Activated CD4-positive, alpha-beta memory T cell treated with anti-CD3 and anti-CD28 coated beads for 36 hours (primary cell): ENCODE measurements at regions not wholly inside any gene's neighbourhood (a gene's known extent, or its start where the extent isn't known, plus 50 kb on each side); places are given as distances from the start of the nearest gene placed in this dataset.
"Not testable (repeated sequence)": the region's sequence is repeated elsewhere in the genome, so short reads cannot be mapped to it uniquely, and the experiment has no call there.

Source experiments
- CTCF ChIA-PET: fragments of 350-600 bp; sonication (Branson Sonifier 250); formaldehyde crosslinking; loops from one replicate; lab custom pipeline; 2021; ENCODE audit warnings: antibody characterized with exemption, inconsistent platforms; lab: Charles Lee
- POLR2A ChIA-PET: fragments of 350-600 bp; sonication (Branson Sonifier 250); formaldehyde crosslinking; loops from one replicate; lab custom pipeline; 2021; ENCODE audit warnings: antibody characterized with exemption; lab: Charles Lee
- DNase-seq: peaks from one replicate; pipeline ENCODE4 v3.0.0-alpha.2; 2020
- H3K27ac Mint-ChIP-seq: one replicate; pipeline ENCODE4 v1.8.0; 2021; ENCODE audit warnings: mixed read lengths
- H3K27me3 Mint-ChIP-seq: one replicate; pipeline ENCODE4 v1.8.0; 2021; ENCODE audit warnings: mixed read lengths
- H3K36me3 Mint-ChIP-seq: one replicate; pipeline ENCODE4 v1.8.0; 2021; ENCODE audit warnings: mixed read lengths
- H3K4me1 Mint-ChIP-seq: one replicate; pipeline ENCODE4 v1.8.0; 2021; ENCODE audit warnings: low read depth, mixed read lengths
- H3K4me3 Mint-ChIP-seq: one replicate; pipeline ENCODE4 v1.8.0; 2021; ENCODE audit warnings: mild to moderate bottlenecking, mixed read lengths
- H3K9me3 Mint-ChIP-seq: one replicate; pipeline ENCODE4 v1.8.0; 2021; ENCODE audit warnings: mixed read lengths
- intact Hi-C: fragments of 100-400 bp; cut with micrococcal nuclease; formaldehyde crosslinking; loops from one replicate; pipeline ENCODE4 v1.15.1; 2023

GRCh38 chr4:115609631-115610030 is 496.2 kb upstream of the NDST4 start:
- intact Hi-C loops, result no loop called here
- Mint-ChIP-seq H3K4me1 (no peaks in the 10 kb centered on the region), H3K36me3 (no peaks in the 10 kb centered on the region), H3K27me3 (no peaks in the 10 kb centered on the region), H3K4me3 (no peak overlapping the region), H3K27ac (no peak overlapping the region), H3K9me3 (peaks cover 2% of the 10 kb centered on the region)
- POLR2A ChIA-PET, result no interaction called here
- CTCF ChIA-PET, result no interaction called here
- no peak for DNase-seq

GRCh38 chr4:115607311-115607710 is 493.9 kb upstream of the NDST4 start:
- ChIA-PET POLR2A (no interaction called here), CTCF (no interaction called here)
- Mint-ChIP-seq H3K27me3 (no peaks in the 10 kb centered on the region), H3K4me1 (no peaks in the 10 kb centered on the region), H3K4me3 (no peak overlapping the region), H3K27ac (no peak overlapping the region), H3K9me3 (peaks cover 2% of the 10 kb centered on the region), H3K36me3 (no peaks in the 10 kb centered on the region)
- intact Hi-C loops, result no loop called here
- DNase-seq, result no peak

GRCh38 chr4:115596265-115597001 is 483.0 kb upstream of the NDST4 start:
- no peak overlapping the region for H3K27ac Mint-ChIP-seq
- H3K36me3 Mint-ChIP-seq, result no peaks in the 10 kb centered on the region
- CTCF ChIA-PET, result no interaction called here
- H3K27me3 Mint-ChIP-seq, result no peaks in the 10 kb centered on the region
- H3K4me1 Mint-ChIP-seq, result no peaks in the 10 kb centered on the region
- POLR2A ChIA-PET, result no interaction called here
- intact Hi-C loops, result no loop called here
- peaks cover 6% of the 10 kb centered on the region for H3K9me3 Mint-ChIP-seq
- no peak overlapping the region for H3K4me3 Mint-ChIP-seq
- no peak for DNase-seq

GRCh38 chr4:115580901-115581300 is 467.5 kb upstream of the NDST4 start:
- CTCF ChIA-PET, result no interaction called here
- no peaks in the 10 kb centered on the region for H3K36me3 Mint-ChIP-seq
- H3K9me3 Mint-ChIP-seq, result no peaks in the 10 kb centered on the region
- no peak for DNase-seq
- POLR2A ChIA-PET, result no interaction called here
- no peak overlapping the region for H3K27ac Mint-ChIP-seq
- H3K4me1 Mint-ChIP-seq, result no peaks in the 10 kb centered on the region
- no peaks in the 10 kb centered on the region for H3K27me3 Mint-ChIP-seq
- H3K4me3 Mint-ChIP-seq, result no peak overlapping the region
- intact Hi-C loops, result no loop called here

GRCh38 chr4:115575851-115576250 is 462.4 kb upstream of the NDST4 start:
- intact Hi-C loops, result no loop called here
- POLR2A ChIA-PET, result no interaction called here
- Mint-ChIP-seq H3K36me3 (no peaks in the 10 kb centered on the region), H3K27ac (no peak overlapping the region), H3K9me3 (peaks cover 18% of the 10 kb centered on the region), H3K27me3 (no peaks in the 10 kb centered on the region), H3K4me3 (no peak overlapping the region), H3K4me1 (no peaks in the 10 kb centered on the region)
- no peak for DNase-seq
- CTCF ChIA-PET, result no interaction called here

- Mint-ChIP-seq H3K4me3 (no peak overlapping the region), H3K27ac (no peak overlapping the region), H3K36me3 (no peaks in the 10 kb centered on the region), H3K4me1 (no peaks in the 10 kb centered on the region), H3K9me3 (no peaks in the 10 kb centered on the region), H3K27me3 (no peaks in the 10 kb centered on the region)
- POLR2A ChIA-PET, result no interaction called here
- intact Hi-C loops, result no loop called here
- DNase-seq, result no peak
- CTCF ChIA-PET, result no interaction called here
Measured at GRCh38 chr4:115562506-115562905, 449.1 kb upstream of the NDST4 start.

GRCh38 chr4:115548123-115548522 is 434.7 kb upstream of the NDST4 start:
- ChIA-PET POLR2A (no interaction called here), CTCF (interaction anchor here (0.6 kb wide), 1 partner anchor 180 kb away, joined by 3 read pairs; no protein-coding TSS in a partner anchor)
- Mint-ChIP-seq H3K27ac (no peak overlapping the region), H3K9me3 (no peaks in the 10 kb centered on the region), H3K4me3 (no peak overlapping the region), H3K36me3 (no peaks in the 10 kb centered on the region), H3K4me1 (no peaks in the 10 kb centered on the region), H3K27me3 (no peaks in the 10 kb centered on the region)
- intact Hi-C loops, result no loop called here
- DNase-seq, result no peak

GRCh38 chr4:115537387-115537786 is 424.0 kb upstream of the NDST4 start:
- ChIA-PET CTCF (interaction anchor here (0.7 kb wide), 1 partner anchor 301 kb away, joined by 4 read pairs; no protein-coding TSS in a partner anchor), POLR2A (no interaction called here)
- intact Hi-C loops, result no loop called here
- Mint-ChIP-seq H3K27me3 (no peaks in the 10 kb centered on the region), H3K4me1 (no peaks in the 10 kb centered on the region), H3K27ac (no peak overlapping the region), H3K4me3 (no peak overlapping the region), H3K9me3 (no peaks in the 10 kb centered on the region), H3K36me3 (no peaks in the 10 kb centered on the region)
- no peak for DNase-seq

- ChIA-PET POLR2A (no interaction called here), CTCF (no interaction called here)
- Mint-ChIP-seq H3K9me3 (no peaks in the 10 kb centered on the region), H3K4me3 (no peak overlapping the region), H3K27ac (no peak overlapping the region), H3K36me3 (no peaks in the 10 kb centered on the region), H3K27me3 (no peaks in the 10 kb centered on the region), H3K4me1 (no peaks in the 10 kb centered on the region)
- intact Hi-C loops, result no loop called here
- no peak for DNase-seq
Measured at GRCh38 chr4:115529126-115529525, 415.7 kb upstream of the NDST4 start.

GRCh38 chr4:115519476-115519875 is 406.1 kb upstream of the NDST4 start:
- H3K4me3 Mint-ChIP-seq, H3K36me3 Mint-ChIP-seq, POLR2A ChIA-PET, intact Hi-C loops, H3K27me3 Mint-ChIP-seq, H3K4me1 Mint-ChIP-seq, H3K27ac Mint-ChIP-seq, DNase-seq, CTCF ChIA-PET: not testable (repeated sequence)
- peaks cover 19% of the 10 kb centered on the region for H3K9me3 Mint-ChIP-seq

- H3K4me3 Mint-ChIP-seq, result no peak overlapping the region
- intact Hi-C loops, result no loop called here
- H3K27ac Mint-ChIP-seq, result no peak overlapping the region
Measured at GRCh38 chr4:115515772-115516171, 402.4 kb upstream of the NDST4 start.

GRCh38 chr4:115515366-115515765 is 401.9 kb upstream of the NDST4 start:
- no peaks in the 10 kb centered on the region for H3K36me3 Mint-ChIP-seq
- intact Hi-C loops, result no loop called here

More at GRCh38 chr4:115515772-115516171, 402.4 kb upstream of the NDST4 start:
- ChIA-PET CTCF (no interaction called here), POLR2A (no interaction called here)
- H3K27me3 Mint-ChIP-seq, result no peaks in the 10 kb centered on the region
- H3K4me1 Mint-ChIP-seq, result no peaks in the 10 kb centered on the region
- peaks cover 10% of the 10 kb centered on the region for H3K9me3 Mint-ChIP-seq
- no peaks in the 10 kb centered on the region for H3K36me3 Mint-ChIP-seq
- DNase-seq, result no peak

GRCh38 chr4:115514675-115515074 is 401.3 kb upstream of the NDST4 start:
- Mint-ChIP-seq H3K4me3 (no peak overlapping the region), H3K9me3 (peaks cover 4% of the 10 kb centered on the region), H3K4me1 (no peaks in the 10 kb centered on the region), H3K36me3 (no peaks in the 10 kb centered on the region), H3K27ac (no peak overlapping the region), H3K27me3 (no peaks in the 10 kb centered on the region)
- POLR2A ChIA-PET, result no interaction called here
- DNase-seq, result no peak
- intact Hi-C loops, result no loop called here
- CTCF ChIA-PET, result no interaction called here

More at GRCh38 chr4:115515366-115515765, 401.9 kb upstream of the NDST4 start:
- CTCF ChIA-PET, result no interaction called here
- Mint-ChIP-seq H3K27me3 (no peaks in the 10 kb centered on the region), H3K4me1 (no peaks in the 10 kb centered on the region), H3K27ac (no peak overlapping the region), H3K9me3 (peaks cover 7% of the 10 kb centered on the region), H3K4me3 (no peak overlapping the region)
- no peak for DNase-seq
- POLR2A ChIA-PET, result no interaction called here
